Kidney epithelial cell (primary cell): ENCODE measurements at regions not wholly inside any gene's neighbourhood (a gene's known extent, or its start where the extent isn't known, plus 50 kb on each side); places are given as distances from the start of the nearest gene placed in this dataset.

ENCODE experiments used
- DNase-seq: peaks from one replicate; pipeline ENCODE4 v3.0.0-alpha.2; 2010; ENCODE audit warnings: low read depth
- H3K27me3 ChIP-seq: 2 replicates; pipeline ENCODE4 v1.6.0; 2011; ENCODE audit warnings: low read length; ENCODE audit not compliant: control insufficient read depth, insufficient read depth
- H3K36me3 ChIP-seq: 2 replicates; pipeline ENCODE4 v1.5.1; 2011; ENCODE audit warnings: low read length; ENCODE audit not compliant: control insufficient read depth, insufficient read depth
- H3K4me3 ChIP-seq: 2 replicates; pipeline ENCODE4 v1.5.1; 2011; ENCODE audit warnings: low read depth, mild to moderate bottlenecking, control low read depth, low read length
- TF ChIP-seq, protein P1 (sequence below): IDR thresholded peaks from 2 replicates; pipeline ENCODE4 v1.5.1; 2011; ENCODE audit warnings: mild to moderate bottlenecking, moderate library complexity, low read length, control low read depth, inconsistent platforms; ENCODE audit not compliant: insufficient read depth, poor library complexity, severe bottlenecking

DNA sequence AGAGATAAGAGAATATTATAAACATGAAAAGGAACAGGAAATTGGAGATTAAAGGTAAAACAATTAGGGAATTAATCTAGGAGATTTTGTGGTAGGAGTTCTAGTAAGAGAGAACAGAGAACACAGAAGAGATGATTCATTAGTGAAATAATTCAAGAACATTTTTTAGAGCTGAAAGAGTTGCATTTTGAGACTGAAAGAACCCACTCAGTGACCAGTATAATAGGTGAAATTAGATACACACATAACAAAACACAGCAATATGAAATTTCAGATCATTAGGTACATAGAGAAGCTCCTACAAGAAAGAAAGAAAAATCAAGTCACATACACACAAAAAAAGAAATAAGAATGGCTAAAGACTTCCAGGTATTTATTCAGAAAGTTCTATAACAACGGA is 144.0 kb downstream of the CYSLTR2 start:
- no peaks in the 10 kb centered on the region for H3K36me3 ChIP-seq
- H3K27me3 ChIP-seq, result no peaks in the 10 kb centered on the region
- TF ChIP-seq, protein P1, sequence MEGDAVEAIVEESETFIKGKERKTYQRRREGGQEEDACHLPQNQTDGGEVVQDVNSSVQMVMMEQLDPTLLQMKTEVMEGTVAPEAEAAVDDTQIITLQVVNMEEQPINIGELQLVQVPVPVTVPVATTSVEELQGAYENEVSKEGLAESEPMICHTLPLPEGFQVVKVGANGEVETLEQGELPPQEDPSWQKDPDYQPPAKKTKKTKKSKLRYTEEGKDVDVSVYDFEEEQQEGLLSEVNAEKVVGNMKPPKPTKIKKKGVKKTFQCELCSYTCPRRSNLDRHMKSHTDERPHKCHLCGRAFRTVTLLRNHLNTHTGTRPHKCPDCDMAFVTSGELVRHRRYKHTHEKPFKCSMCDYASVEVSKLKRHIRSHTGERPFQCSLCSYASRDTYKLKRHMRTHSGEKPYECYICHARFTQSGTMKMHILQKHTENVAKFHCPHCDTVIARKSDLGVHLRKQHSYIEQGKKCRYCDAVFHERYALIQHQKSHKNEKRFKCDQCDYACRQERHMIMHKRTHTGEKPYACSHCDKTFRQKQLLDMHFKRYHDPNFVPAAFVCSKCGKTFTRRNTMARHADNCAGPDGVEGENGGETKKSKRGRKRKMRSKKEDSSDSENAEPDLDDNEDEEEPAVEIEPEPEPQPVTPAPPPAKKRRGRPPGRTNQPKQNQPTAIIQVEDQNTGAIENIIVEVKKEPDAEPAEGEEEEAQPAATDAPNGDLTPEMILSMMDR, result no peak
- DNase-seq, result no peak
- no peak overlapping the region for H3K4me3 ChIP-seq

DNA sequence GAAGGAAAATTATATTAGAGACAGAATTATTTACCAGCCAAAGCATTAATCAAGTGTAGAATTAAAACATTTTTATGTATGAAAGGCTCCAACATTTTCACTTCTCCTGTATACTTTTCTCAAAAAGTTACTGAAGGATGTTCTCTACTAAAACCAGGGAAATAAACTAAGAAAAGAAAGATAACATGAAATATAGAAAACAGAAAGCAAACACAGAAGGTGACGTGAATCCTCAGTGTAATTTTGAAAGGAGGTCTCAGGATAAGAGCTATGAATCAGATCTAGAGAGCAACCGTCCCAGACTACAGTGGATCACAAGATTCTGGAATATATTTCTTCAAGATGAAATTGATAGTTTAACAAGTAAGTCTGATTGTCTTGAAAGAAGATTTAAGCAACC is 144.5 kb downstream of the CYSLTR2 start:
- TF ChIP-seq, protein P1, result no peak
- DNase-seq, result no peak
- Histone ChIP-seq H3K4me3 (no peak overlapping the region), H3K36me3 (no peaks in the 10 kb centered on the region), H3K27me3 (no peaks in the 10 kb centered on the region)

DNA sequence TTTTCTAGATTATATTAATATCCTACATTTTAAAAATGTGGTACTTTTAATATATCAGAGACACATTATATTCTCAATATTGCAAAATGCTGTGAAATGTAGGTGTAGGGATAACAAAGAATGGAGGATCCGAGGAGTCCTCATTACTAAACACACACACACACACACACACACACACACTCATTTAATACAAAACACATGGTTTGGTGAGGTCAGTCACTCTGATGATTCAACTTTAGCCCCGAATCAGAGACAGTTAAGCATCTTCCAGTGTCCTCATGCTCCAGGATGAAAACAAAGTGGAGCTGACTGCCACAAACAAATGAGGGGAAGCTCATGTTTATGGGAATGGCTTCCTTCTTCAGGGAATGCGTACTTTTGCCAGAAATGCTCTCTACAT is 147.5 kb downstream of the CYSLTR2 start:
- H3K4me3 ChIP-seq, result no peak overlapping the region
- TF ChIP-seq, protein P1, result no peak
- no peak for DNase-seq

DNA sequence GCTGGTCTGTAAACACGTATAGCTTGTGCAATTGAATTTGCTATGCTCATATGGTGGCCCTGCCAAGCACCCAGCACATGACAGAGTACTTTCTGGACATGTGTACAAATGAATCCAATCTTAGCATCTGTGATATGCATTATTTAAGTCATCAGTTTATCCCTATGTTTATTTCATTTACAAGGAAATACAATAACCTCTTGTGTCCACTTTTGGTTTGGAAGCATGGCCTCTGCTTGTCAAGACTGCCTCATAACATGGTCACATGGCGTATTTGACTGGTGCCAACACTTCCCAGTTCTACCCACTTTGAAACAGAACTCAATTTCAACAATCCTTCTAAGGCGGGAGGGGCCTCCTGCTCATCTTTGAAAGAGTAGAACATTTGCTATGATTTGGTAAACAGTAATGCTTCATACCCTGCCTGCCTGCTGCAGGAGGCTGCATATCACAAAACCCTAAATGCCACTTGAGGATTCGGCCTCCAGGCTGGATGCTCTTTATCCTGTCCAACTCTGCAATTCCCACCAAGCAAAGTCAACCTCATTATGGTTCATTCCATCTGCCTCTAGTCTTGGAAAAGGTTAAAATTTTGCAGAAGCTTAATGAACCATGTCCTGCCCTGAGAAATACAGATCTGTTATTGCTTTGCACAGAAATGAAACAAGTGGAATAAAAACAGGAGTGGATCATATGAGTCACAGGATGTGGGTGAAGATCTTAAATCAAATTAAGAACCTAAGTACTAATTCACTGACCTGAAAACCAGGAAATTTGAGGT is 151.3 kb downstream of the CYSLTR2 start:
- TF ChIP-seq, protein P1, result no peak
- no peaks in the 10 kb centered on the region for H3K27me3 ChIP-seq
- H3K4me3 ChIP-seq, result no peak overlapping the region
- DNase-seq, result peak; percentile 74
- H3K36me3 ChIP-seq, result no peaks in the 10 kb centered on the region

More for the DNA sequence above, 147.5 kb downstream of the CYSLTR2 start:
- no peaks in the 10 kb centered on the region for H3K27me3 ChIP-seq
- no peaks in the 10 kb centered on the region for H3K36me3 ChIP-seq

DNA sequence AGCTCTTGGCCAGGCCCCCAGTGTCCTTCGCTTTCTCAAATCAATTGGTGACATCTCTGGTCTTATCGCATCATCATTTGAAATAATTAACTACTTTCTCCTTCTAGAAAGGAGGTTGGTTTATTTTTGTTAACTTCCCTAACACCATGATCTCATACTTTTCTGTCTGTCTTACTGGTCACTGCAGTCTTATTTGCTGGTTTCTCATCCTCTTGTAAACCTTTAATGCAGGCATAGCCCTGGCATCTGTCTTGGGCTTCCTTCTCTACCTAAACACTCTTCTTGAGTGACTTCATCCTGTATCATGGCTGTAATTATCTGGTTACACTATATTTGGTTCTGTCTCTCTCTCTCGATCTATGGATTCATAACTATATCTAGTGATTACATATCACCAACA is 152.8 kb downstream of the CYSLTR2 start:
- H3K36me3 ChIP-seq, result no peaks in the 10 kb centered on the region
- H3K4me3 ChIP-seq, result no peak overlapping the region
- no peaks in the 10 kb centered on the region for H3K27me3 ChIP-seq
- no peak for DNase-seq
- TF ChIP-seq, protein P1, result no peak

DNA sequence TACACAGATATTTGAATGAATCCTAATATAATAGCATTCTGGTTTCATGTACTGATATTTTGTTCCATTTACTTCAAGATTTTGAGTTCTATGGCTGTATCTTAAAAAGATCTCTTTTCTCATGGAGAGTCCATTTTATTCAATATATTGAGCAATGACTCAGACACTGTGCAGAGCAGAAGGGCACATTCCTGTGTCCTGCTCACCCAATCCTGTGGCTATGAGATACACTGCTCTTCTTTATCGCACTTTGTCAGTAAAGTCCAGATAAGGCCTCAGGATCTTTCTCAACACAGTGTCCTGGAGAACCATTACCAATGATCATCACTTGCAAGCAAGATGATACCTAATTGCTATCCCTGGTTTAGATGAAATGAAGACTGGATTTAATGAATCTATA is 155.0 kb downstream of the CYSLTR2 start:
- Histone ChIP-seq H3K27me3 (no peaks in the 10 kb centered on the region), H3K4me3 (no peak overlapping the region), H3K36me3 (no peaks in the 10 kb centered on the region)
- TF ChIP-seq, protein P1, result no peak
- DNase-seq, result no peak
